ENCODE measurements at regions not wholly inside any gene's neighbourhood (a gene's known extent, or its start where the extent isn't known, plus 50 kb on each side); places are given as distances from the start of the nearest gene placed in this dataset.

DNA sequence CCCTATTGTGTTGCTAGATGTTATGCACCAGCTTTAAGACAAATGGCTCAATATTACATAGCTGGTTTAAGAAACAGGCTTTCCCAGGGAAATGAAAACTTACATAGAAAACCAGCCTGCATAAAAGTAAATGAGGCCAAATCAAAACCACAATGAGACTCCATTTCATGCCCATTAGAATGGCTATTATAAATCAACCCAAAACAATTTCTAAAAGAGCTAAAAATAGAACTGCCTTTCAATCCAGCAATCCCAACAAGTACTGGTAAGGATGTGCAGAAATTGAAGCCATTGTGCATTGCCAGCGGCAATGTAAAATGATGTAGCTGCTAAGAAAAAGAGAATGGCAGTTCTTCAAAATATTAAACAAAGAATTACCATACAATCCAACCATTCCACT lies 1170.0 kb upstream of the CDH9 start:
- no peaks in the 10 kb centered on the region for H3K27me3 ChIP-seq (ENCODE audit: insufficient read depth, poor library complexity, severe bottlenecking)
- no peak overlapping the region for H3K27ac ChIP-seq (replicated peaks)
- no peak for DNase-seq (ENCODE audit: low read depth in 1 of 2, low spot score in 1 of 2)
- H3K4me3 ChIP-seq (replicated peaks; ENCODE audit: insufficient read depth, low read length) = no peak overlapping the region
- TF ChIP-seq, protein P1, sequence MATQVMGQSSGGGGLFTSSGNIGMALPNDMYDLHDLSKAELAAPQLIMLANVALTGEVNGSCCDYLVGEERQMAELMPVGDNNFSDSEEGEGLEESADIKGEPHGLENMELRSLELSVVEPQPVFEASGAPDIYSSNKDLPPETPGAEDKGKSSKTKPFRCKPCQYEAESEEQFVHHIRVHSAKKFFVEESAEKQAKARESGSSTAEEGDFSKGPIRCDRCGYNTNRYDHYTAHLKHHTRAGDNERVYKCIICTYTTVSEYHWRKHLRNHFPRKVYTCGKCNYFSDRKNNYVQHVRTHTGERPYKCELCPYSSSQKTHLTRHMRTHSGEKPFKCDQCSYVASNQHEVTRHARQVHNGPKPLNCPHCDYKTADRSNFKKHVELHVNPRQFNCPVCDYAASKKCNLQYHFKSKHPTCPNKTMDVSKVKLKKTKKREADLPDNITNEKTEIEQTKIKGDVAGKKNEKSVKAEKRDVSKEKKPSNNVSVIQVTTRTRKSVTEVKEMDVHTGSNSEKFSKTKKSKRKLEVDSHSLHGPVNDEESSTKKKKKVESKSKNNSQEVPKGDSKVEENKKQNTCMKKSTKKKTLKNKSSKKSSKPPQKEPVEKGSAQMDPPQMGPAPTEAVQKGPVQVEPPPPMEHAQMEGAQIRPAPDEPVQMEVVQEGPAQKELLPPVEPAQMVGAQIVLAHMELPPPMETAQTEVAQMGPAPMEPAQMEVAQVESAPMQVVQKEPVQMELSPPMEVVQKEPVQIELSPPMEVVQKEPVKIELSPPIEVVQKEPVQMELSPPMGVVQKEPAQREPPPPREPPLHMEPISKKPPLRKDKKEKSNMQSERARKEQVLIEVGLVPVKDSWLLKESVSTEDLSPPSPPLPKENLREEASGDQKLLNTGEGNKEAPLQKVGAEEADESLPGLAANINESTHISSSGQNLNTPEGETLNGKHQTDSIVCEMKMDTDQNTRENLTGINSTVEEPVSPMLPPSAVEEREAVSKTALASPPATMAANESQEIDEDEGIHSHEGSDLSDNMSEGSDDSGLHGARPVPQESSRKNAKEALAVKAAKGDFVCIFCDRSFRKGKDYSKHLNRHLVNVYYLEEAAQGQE (IDR thresholded peaks at IDR 0.05; ENCODE audit: insufficient replicate concordance, low read depth) = no peak
- TF ChIP-seq POLR2AphosphoS5 (IDR thresholded peaks at IDR 0.05; ENCODE audit: low read depth) (no peak), SPI1 (IDR thresholded peaks at IDR 0.05; ENCODE audit: borderline replicate concordance, low read depth) (no peak), CTCF (IDR thresholded peaks at IDR 0.05; ENCODE audit: insufficient read depth, low read length) (no peak), GABPA (IDR thresholded peaks at IDR 0.05; ENCODE audit: low read depth) (no peak)

DNA sequence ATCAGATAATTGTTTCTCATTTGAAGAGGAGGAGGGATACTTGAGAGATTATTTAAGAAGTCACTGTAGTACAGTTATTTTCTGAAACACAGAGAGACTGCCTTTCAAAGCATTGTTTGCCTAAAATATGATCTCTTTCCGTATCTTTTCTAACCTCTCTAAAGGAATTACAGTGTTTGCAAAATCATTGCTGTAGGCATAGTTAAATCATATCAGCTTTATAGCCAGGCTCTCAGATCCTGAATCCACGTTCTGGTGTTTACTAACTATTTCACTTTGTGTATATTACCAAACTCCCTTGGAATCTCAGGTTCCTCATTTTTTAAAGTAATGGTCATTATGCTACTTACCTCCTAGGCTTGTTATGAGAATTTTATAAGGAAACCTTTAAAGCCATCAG lies 1151.6 kb upstream of the CDH9 start:
- Histone ChIP-seq H3K27ac (replicated peaks) (no peak overlapping the region), H3K4me3 (replicated peaks; ENCODE audit: insufficient read depth, low read length) (no peak overlapping the region), H3K27me3 (ENCODE audit: insufficient read depth, poor library complexity, severe bottlenecking) (no peaks in the 10 kb centered on the region)
- DNase-seq (ENCODE audit: low read depth in 1 of 2, low spot score in 1 of 2) = no peak
- no peak for TF ChIP-seq GABPA (IDR thresholded peaks at IDR 0.05; ENCODE audit: low read depth)
- no peak for TF ChIP-seq CTCF (IDR thresholded peaks at IDR 0.05; ENCODE audit: insufficient read depth, low read length)
- TF ChIP-seq, protein P1 (IDR thresholded peaks at IDR 0.05; ENCODE audit: insufficient replicate concordance, low read depth) = no peak
- no peak for TF ChIP-seq POLR2AphosphoS5 (IDR thresholded peaks at IDR 0.05; ENCODE audit: low read depth)
- no peak for TF ChIP-seq SPI1 (IDR thresholded peaks at IDR 0.05; ENCODE audit: borderline replicate concordance, low read depth)

DNA sequence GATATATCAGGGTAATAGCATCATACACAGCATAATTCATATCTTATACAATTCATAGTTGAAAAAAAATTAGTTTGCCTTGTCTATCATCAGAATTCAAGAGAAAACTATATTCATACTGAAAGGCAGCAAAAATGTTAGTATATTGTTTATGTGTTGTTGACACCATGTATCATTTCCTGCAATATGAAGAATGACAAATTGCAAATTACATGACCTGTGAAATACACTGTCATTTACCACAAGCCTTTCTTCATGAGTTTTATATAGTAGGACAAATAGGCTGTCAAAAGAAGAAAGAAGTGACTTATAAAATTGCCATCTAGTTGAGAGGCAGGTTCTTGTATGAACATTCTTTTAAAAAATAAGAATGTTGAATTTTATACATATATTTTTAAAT lies 1136.3 kb upstream of the CDH9 start:
- H3K27ac ChIP-seq (replicated peaks) = no peak overlapping the region
- no peak overlapping the region for H3K4me3 ChIP-seq (replicated peaks; ENCODE audit: insufficient read depth, low read length)
- TF ChIP-seq POLR2AphosphoS5 (IDR thresholded peaks at IDR 0.05; ENCODE audit: low read depth) = no peak
- TF ChIP-seq, protein P1 (IDR thresholded peaks at IDR 0.05; ENCODE audit: insufficient replicate concordance, low read depth) = no peak
- TF ChIP-seq CTCF (IDR thresholded peaks at IDR 0.05; ENCODE audit: insufficient read depth, low read length) = no peak
- TF ChIP-seq SPI1 (IDR thresholded peaks at IDR 0.05; ENCODE audit: borderline replicate concordance, low read depth) = no peak
- TF ChIP-seq GABPA (IDR thresholded peaks at IDR 0.05; ENCODE audit: low read depth) = no peak
- H3K27me3 ChIP-seq (ENCODE audit: insufficient read depth, poor library complexity, severe bottlenecking) = no peaks in the 10 kb centered on the region
- no peak for DNase-seq (ENCODE audit: low read depth in 1 of 2, low spot score in 1 of 2)

Measured in HL-60 (cell line).